ENCODE measurements at regions not wholly inside any gene's neighbourhood (a gene's known extent, or its start where the extent isn't known, plus 50 kb on each side); places are given as distances from the start of the nearest gene placed in this dataset.

- no peak overlapping the region for H3K27ac ChIP-seq
- TF ChIP-seq ZFX (IDR thresholded peaks at IDR 0.05) (no peak), CTCF (conservative IDR thresholded peaks at IDR 0.05) (no peak)
Observed at GRCh38 chr21:19807201-19807600, 1191.0 kb upstream of the NCAM2 start.

- H3K27ac ChIP-seq: no peak overlapping the region
- TF ChIP-seq CTCF (conservative IDR thresholded peaks at IDR 0.05) (no peak), ZFX (IDR thresholded peaks at IDR 0.05) (no peak)
Observed at GRCh38 chr21:19810779-19811178, 1187.4 kb upstream of the NCAM2 start.

- H3K27ac ChIP-seq: no peak overlapping the region
- TF ChIP-seq ZFX (IDR thresholded peaks at IDR 0.05): no peak
- no peak for TF ChIP-seq CTCF (conservative IDR thresholded peaks at IDR 0.05)
Observed at GRCh38 chr21:19830446-19830845, 1167.8 kb upstream of the NCAM2 start.

GRCh38 chr21:19832551-19832950 lies 1165.7 kb upstream of the NCAM2 start:
- TF ChIP-seq ZFX (IDR thresholded peaks at IDR 0.05) (no peak), CTCF (conservative IDR thresholded peaks at IDR 0.05) (no peak)
- no peak overlapping the region for H3K27ac ChIP-seq

- TF ChIP-seq ZFX (IDR thresholded peaks at IDR 0.05) (no peak), CTCF (conservative IDR thresholded peaks at IDR 0.05) (no peak)
- H3K27ac ChIP-seq: no peak overlapping the region
Observed at GRCh38 chr21:19833082-19833481, 1165.1 kb upstream of the NCAM2 start.

- H3K27ac ChIP-seq: no peak overlapping the region
- TF ChIP-seq ZFX (IDR thresholded peaks at IDR 0.05) (no peak), CTCF (conservative IDR thresholded peaks at IDR 0.05) (no peak)
Observed at GRCh38 chr21:19842601-19843000, 1155.6 kb upstream of the NCAM2 start.

GRCh38 chr21:19844334-19844733 lies 1153.9 kb upstream of the NCAM2 start:
- TF ChIP-seq ZFX (IDR thresholded peaks at IDR 0.05) (no peak), CTCF (conservative IDR thresholded peaks at IDR 0.05) (no peak)
- no peak overlapping the region for H3K27ac ChIP-seq
